Gastrocnemius medialis (tissue), 4 donors: ENCODE measurements at regions not wholly inside any gene's neighbourhood (a gene's known extent, or its start where the extent isn't known, plus 50 kb on each side); places are given as distances from the start of the nearest gene placed in this dataset.

ENCODE experiments used
- POLR2A ChIP-seq, 2 donors: fragments of 450-650 bp; IDR thresholded peaks; one replicate each; pipeline ENCODE4 v1.6.1; 2017; ENCODE audit warnings: antibody characterized with exemption in 2 of 2, mild to moderate bottlenecking in 2 of 2, moderate library complexity in 2 of 2
- TF ChIP-seq, protein P1 (sequence below), 5 experiments: fragments of 450-650 bp in 3 of 5; fragments of 200-600 bp in 2 of 5; sonication (generic) in 2 of 5; IDR thresholded peaks in 4 of 5; conservative IDR thresholded peaks in 1 of 5; 1 replicate in 4 of 5; 2 replicates in 1 of 5; pipeline ENCODE4 v1.5.1; 2016 to 2019; ENCODE audit warnings: antibody characterized with exemption in 5 of 5, mild to moderate bottlenecking in 3 of 5, moderate library complexity in 3 of 5

- TF ChIP-seq, protein P1, sequence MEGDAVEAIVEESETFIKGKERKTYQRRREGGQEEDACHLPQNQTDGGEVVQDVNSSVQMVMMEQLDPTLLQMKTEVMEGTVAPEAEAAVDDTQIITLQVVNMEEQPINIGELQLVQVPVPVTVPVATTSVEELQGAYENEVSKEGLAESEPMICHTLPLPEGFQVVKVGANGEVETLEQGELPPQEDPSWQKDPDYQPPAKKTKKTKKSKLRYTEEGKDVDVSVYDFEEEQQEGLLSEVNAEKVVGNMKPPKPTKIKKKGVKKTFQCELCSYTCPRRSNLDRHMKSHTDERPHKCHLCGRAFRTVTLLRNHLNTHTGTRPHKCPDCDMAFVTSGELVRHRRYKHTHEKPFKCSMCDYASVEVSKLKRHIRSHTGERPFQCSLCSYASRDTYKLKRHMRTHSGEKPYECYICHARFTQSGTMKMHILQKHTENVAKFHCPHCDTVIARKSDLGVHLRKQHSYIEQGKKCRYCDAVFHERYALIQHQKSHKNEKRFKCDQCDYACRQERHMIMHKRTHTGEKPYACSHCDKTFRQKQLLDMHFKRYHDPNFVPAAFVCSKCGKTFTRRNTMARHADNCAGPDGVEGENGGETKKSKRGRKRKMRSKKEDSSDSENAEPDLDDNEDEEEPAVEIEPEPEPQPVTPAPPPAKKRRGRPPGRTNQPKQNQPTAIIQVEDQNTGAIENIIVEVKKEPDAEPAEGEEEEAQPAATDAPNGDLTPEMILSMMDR (IDR thresholded peaks at IDR 0.05 in 4 of 5, conservative IDR thresholded peaks at IDR 0.05 in 1 of 5), result no peak
- TF ChIP-seq POLR2A (IDR thresholded peaks at IDR 0.05), result no peak
These were observed 59.8 kb upstream of the SHB start for GRCh38 chr9:38128752-38129270.
